OCI-LY7 (cell line): ENCODE measurements at regions not wholly inside any gene's neighbourhood (a gene's known extent, or its start where the extent isn't known, plus 50 kb on each side); places are given as distances from the start of the nearest gene placed in this dataset.

Experiments used
- BruUV-seq: library from RNA; stranded (reverse); fragments of 400-500 nt; replicated peaks from 2 replicates; lab custom pipeline; 2021; lab: Mats Ljungman, UMichigan
- CTCF ChIA-PET: fragments of 300-600 bp; sonication (Branson Sonifier 250); formaldehyde crosslinking; loops from one replicate; lab custom pipeline; 2022; ENCODE audit warnings: antibody characterized with exemption; ENCODE audit not compliant: unreplicated experiment; lab: Charles Lee
- POLR2A ChIA-PET: fragments of 300-600 bp; sonication (Branson Sonifier 250); formaldehyde crosslinking; loops from one replicate; lab custom pipeline; 2022; ENCODE audit warnings: antibody characterized with exemption; lab: Charles Lee
- DNase-seq: peaks from one replicate; pipeline ENCODE4 v3.0.0-alpha.2; 2015; ENCODE audit warnings: low spot score
- H2AFZ ChIP-seq: fragments of 200-600 bp; sonication (generic), shearing (Covaris generic); 2 replicates; pipeline ENCODE4 v1.6.1; 2014; ENCODE audit warnings: mild to moderate bottlenecking, antibody characterized with exemption, low read length, moderate library complexity
- H3K27ac ChIP-seq: fragments of 200-600 bp; sonication (generic); 2 replicates; pipeline ENCODE4 v1.5.1; 2014; ENCODE audit warnings: mixed run types, low read depth, mild to moderate bottlenecking, moderate library complexity, low read length, inconsistent platforms; ENCODE audit not compliant: poor library complexity, severe bottlenecking
- H3K36me3 ChIP-seq: fragments of 200-600 bp; sonication (generic); 2 replicates; pipeline ENCODE4 v1.6.1; 2014; ENCODE audit warnings: mild to moderate bottlenecking, antibody characterized with exemption, low read length, moderate library complexity, mixed read lengths; ENCODE audit not compliant: insufficient read depth
- H3K4me1 ChIP-seq: fragments of 200-600 bp; sonication (generic); 2 replicates; pipeline ENCODE4 v1.5.1; 2014; ENCODE audit warnings: mild to moderate bottlenecking, low read length; ENCODE audit not compliant: insufficient read depth, poor library complexity, severe bottlenecking
- H3K4me2 ChIP-seq: fragments of 200-600 bp; sonication (generic); 2 replicates; pipeline ENCODE4 v1.6.1; 2014; ENCODE audit warnings: mild to moderate bottlenecking, low read length
- H3K4me3 ChIP-seq: fragments of 200-600 bp; sonication (generic); 2 replicates; pipeline ENCODE4 v1.5.1; 2014; ENCODE audit warnings: mild to moderate bottlenecking, low read depth, low read length; ENCODE audit not compliant: poor library complexity, severe bottlenecking
- H3K79me2 ChIP-seq: fragments of 200-600 bp; sonication (generic); 2 replicates; pipeline ENCODE4 v1.6.1; 2016; ENCODE audit warnings: low read depth, mild to moderate bottlenecking, low read length, moderate library complexity, mixed read lengths; ENCODE audit not compliant: insufficient read depth
- H3K9me2 ChIP-seq: fragments of 200-600 bp; sonication (generic); 2 replicates; pipeline ENCODE4 v1.6.1; 2016; ENCODE audit warnings: mild to moderate bottlenecking, low read length, mixed read lengths; ENCODE audit not compliant: insufficient read depth
- H3K9me3 ChIP-seq: fragments of 200-600 bp; sonication (generic); 2 replicates; pipeline ENCODE4 v1.6.1; 2014; ENCODE audit warnings: mild to moderate bottlenecking, mixed run types, low read length, mixed read lengths
- H4K20me1 ChIP-seq: fragments of 200-600 bp; sonication (generic); 2 replicates; pipeline ENCODE4 v1.6.1; 2014; ENCODE audit warnings: mild to moderate bottlenecking, antibody characterized with exemption, low read length, moderate library complexity, mixed read lengths; ENCODE audit not compliant: insufficient read depth
- EZH2phosphoT487 ChIP-seq: fragments of 200-600 bp; sonication (generic); IDR thresholded peaks from 2 replicates; pipeline ENCODE4 v1.6.1; 2018; ENCODE audit warnings: low read depth, borderline replicate concordance, mild to moderate bottlenecking, mixed run types, antibody characterized with exemption, low read length, moderate library complexity, mixed read lengths
- intact Hi-C: fragments of 100-400 bp; cut with micrococcal nuclease; formaldehyde crosslinking; loops from one replicate; pipeline ENCODE4 v1.10.0; 2022; ENCODE audit not compliant: unreplicated experiment
- TF ChIP-seq, protein P1 (sequence below): fragments of 200-600 bp; sonication (generic); conservative IDR thresholded peaks from 2 replicates; pipeline ENCODE4 v1.5.1; 2014; ENCODE audit warnings: mild to moderate bottlenecking, antibody characterized with exemption, low read length, moderate library complexity, mixed read lengths

DNA sequence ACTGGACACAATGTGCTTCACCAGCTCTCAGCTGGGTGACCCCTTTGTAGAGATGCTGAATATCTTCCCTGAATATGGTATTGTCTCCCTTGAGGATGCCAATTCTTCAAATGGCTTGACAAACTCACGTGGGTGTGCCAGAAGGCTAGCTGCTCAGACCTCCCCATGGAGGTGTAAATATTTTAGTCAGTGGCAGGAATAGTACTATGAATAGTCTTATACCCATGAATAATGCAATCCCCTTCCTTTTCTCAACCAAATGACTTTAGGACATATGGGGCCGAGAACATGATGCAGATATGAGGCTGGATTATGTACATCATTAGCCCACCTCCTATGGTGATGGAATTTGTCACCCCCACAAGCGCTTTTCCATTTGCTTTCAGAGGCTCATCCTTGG lies 401.8 kb downstream of the ADRA2A start:
- no peak overlapping the region for H3K4me2 ChIP-seq
- intact Hi-C loops: no loop called here
- no peaks in the 10 kb centered on the region for H3K36me3 ChIP-seq
- CTCF ChIA-PET: no interaction called here
- no peak for DNase-seq
- TF ChIP-seq EZH2phosphoT487: no peak
- TF ChIP-seq, protein P1, sequence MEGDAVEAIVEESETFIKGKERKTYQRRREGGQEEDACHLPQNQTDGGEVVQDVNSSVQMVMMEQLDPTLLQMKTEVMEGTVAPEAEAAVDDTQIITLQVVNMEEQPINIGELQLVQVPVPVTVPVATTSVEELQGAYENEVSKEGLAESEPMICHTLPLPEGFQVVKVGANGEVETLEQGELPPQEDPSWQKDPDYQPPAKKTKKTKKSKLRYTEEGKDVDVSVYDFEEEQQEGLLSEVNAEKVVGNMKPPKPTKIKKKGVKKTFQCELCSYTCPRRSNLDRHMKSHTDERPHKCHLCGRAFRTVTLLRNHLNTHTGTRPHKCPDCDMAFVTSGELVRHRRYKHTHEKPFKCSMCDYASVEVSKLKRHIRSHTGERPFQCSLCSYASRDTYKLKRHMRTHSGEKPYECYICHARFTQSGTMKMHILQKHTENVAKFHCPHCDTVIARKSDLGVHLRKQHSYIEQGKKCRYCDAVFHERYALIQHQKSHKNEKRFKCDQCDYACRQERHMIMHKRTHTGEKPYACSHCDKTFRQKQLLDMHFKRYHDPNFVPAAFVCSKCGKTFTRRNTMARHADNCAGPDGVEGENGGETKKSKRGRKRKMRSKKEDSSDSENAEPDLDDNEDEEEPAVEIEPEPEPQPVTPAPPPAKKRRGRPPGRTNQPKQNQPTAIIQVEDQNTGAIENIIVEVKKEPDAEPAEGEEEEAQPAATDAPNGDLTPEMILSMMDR: no peak
- no peak overlapping the region for H2AFZ ChIP-seq
- no peaks in the 10 kb centered on the region for H3K9me3 ChIP-seq
- H4K20me1 ChIP-seq: no peaks in the 10 kb centered on the region
- no peaks in the 10 kb centered on the region for H3K79me2 ChIP-seq
- H3K4me1 ChIP-seq: no peaks in the 10 kb centered on the region
- no peak overlapping the region for H3K27ac ChIP-seq
- no TSS peak for BruUV-seq
- H3K9me2 ChIP-seq: no peaks in the 10 kb centered on the region
- POLR2A ChIA-PET: no interaction called here
- no peak overlapping the region for H3K4me3 ChIP-seq

DNA sequence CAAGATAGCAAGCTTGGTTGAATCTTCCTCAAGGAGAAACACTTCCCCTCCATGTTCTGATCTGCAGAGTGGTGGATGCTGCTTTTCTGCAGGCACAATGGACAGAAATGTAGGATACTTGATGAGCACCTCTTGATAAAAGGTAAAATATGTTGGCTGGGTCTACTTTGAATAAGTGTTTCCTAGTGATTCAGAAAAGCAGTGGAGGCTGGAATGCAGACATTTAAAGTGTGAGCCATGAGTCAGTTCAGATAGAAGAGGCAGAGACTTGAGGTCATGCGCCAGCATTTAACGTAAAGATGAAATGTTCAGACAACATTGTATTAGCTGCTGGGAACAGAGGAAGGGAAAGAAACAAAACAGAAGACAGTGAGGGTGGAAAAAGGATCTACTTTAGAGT lies 403.1 kb downstream of the ADRA2A start:
- H3K4me2 ChIP-seq: no peak overlapping the region
- no peak overlapping the region for H2AFZ ChIP-seq
- no peaks in the 10 kb centered on the region for H4K20me1 ChIP-seq
- no peak for DNase-seq
- TF ChIP-seq EZH2phosphoT487: no peak
- TF ChIP-seq, protein P1: no peak
- no peaks in the 10 kb centered on the region for H3K9me2 ChIP-seq
- no peaks in the 10 kb centered on the region for H3K79me2 ChIP-seq
- H3K9me3 ChIP-seq: no peaks in the 10 kb centered on the region
- BruUV-seq: no TSS peak
- intact Hi-C loops: no loop called here
- ChIA-PET CTCF (no interaction called here), POLR2A (interaction anchor here (0.6 kb wide), 1 partner anchor 70 kb away, joined by 3 read pairs; no protein-coding TSS in a partner anchor)
- no peak overlapping the region for H3K27ac ChIP-seq
- H3K4me3 ChIP-seq: no peak overlapping the region
- no peaks in the 10 kb centered on the region for H3K36me3 ChIP-seq
- H3K4me1 ChIP-seq: no peaks in the 10 kb centered on the region

DNA sequence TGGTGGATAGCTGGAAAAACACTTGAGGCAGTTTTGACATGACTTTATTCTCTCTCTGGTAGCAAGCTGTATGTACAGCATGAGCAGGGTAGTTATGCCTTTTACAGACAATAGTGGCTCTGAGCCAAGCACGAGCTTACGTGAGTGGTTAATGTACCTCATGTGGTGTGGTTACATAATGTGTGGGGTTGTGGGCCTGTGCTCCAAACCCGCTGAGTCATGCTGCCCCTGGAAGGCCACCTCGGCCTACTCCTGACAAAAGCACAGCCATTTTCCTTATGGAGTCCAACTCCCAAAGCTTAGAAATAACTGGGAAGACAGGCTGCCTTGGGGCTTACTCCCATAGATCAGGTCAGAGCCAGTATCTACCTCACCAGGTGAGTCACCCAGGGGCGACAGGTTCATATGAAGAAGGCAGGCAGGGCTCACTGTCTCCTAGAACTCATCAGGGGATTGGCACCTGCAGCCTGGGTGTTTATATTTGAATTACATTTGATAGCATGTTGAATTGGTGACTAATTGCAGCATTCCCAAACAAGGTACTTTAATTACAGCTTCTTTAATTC lies 404.5 kb downstream of the ADRA2A start:
- Histone ChIP-seq H3K4me1 (no peaks in the 10 kb centered on the region), H3K9me3 (no peaks in the 10 kb centered on the region), H3K27ac (no peak overlapping the region), H4K20me1 (no peaks in the 10 kb centered on the region), H3K4me3 (no peak overlapping the region), H3K4me2 (no peak overlapping the region), H3K36me3 (no peaks in the 10 kb centered on the region), H3K9me2 (no peaks in the 10 kb centered on the region), H2AFZ (no peak overlapping the region), H3K79me2 (no peaks in the 10 kb centered on the region)
- intact Hi-C loops: no loop called here
- ChIA-PET POLR2A (interaction anchor here (0.9 kb wide), 1 partner anchor 9 kb away, joined by 3 read pairs; no protein-coding TSS in a partner anchor), CTCF (no interaction called here)
- DNase-seq: no peak
- TF ChIP-seq, protein P1: no peak
- TF ChIP-seq EZH2phosphoT487: no peak
- no TSS peak for BruUV-seq
